ENCODE measurements at regions not wholly inside any gene's neighbourhood (a gene's known extent, or its start where the extent isn't known, plus 50 kb on each side); places are given as distances from the start of the nearest gene placed in this dataset.

- intact Hi-C loops (cut with DNase I), result no loop called here
- no peak overlapping the region for H3K4me3 ChIP-seq (ENCODE audit: low read length)
- no peak overlapping the region for H3K27ac ChIP-seq (ENCODE audit: low read length)
- H3K27me3 ChIP-seq (ENCODE audit: control insufficient read depth, insufficient read depth), result no peaks in the 10 kb centered on the region
- H3K4me1 ChIP-seq (ENCODE audit: control insufficient read depth, insufficient read depth, low read length), result no peaks in the 10 kb centered on the region
- no peak for DNase-seq
- 70% methylated on average over 3 of the region's 3 CpGs for WGBS
- H3K9me3 ChIP-seq (ENCODE audit: control insufficient read depth, low read length), result no peaks in the 10 kb centered on the region
- ATAC-seq, result no peak
Measured at GRCh38 chr6:147099974-147100373, 104.2 kb upstream of the STXBP5 start.

GRCh38 chr6:147103007-147103406 lies 101.2 kb upstream of the STXBP5 start:
- Histone ChIP-seq H3K27ac (ENCODE audit: low read length) (no peak overlapping the region), H3K9me3 (ENCODE audit: control insufficient read depth, low read length) (no peaks in the 10 kb centered on the region), H3K27me3 (ENCODE audit: control insufficient read depth, insufficient read depth) (no peaks in the 10 kb centered on the region), H3K4me3 (ENCODE audit: low read length) (no peak overlapping the region), H3K4me1 (ENCODE audit: control insufficient read depth, insufficient read depth, low read length) (no peaks in the 10 kb centered on the region)
- intact Hi-C loops (cut with DNase I), result no loop called here
- 94% methylated on average over 2 of the region's 2 CpGs for WGBS
- DNase-seq (no peak), ATAC-seq (no peak)

GRCh38 chr6:147103694-147104093 lies 100.5 kb upstream of the STXBP5 start:
- Histone ChIP-seq H3K27ac (ENCODE audit: low read length) (no peak overlapping the region), H3K27me3 (ENCODE audit: control insufficient read depth, insufficient read depth) (no peaks in the 10 kb centered on the region), H3K4me1 (ENCODE audit: control insufficient read depth, insufficient read depth, low read length) (no peaks in the 10 kb centered on the region), H3K4me3 (ENCODE audit: low read length) (no peak overlapping the region), H3K9me3 (ENCODE audit: control insufficient read depth, low read length) (no peaks in the 10 kb centered on the region)
- ATAC-seq (no peak), DNase-seq (no peak)
- intact Hi-C loops (cut with DNase I), result no loop called here

- no peaks in the 10 kb centered on the region for H3K4me1 ChIP-seq (ENCODE audit: control insufficient read depth, insufficient read depth, low read length)
- no peak for DNase-seq
- WGBS, result 95% methylated on average over 5 of the region's 5 CpGs
- no peak overlapping the region for H3K4me3 ChIP-seq (ENCODE audit: low read length)
- intact Hi-C loops (cut with DNase I), result no loop called here
- no peak for ATAC-seq
- no peak overlapping the region for H3K27ac ChIP-seq (ENCODE audit: low read length)
- H3K9me3 ChIP-seq (ENCODE audit: control insufficient read depth, low read length), result no peaks in the 10 kb centered on the region
- no peaks in the 10 kb centered on the region for H3K27me3 ChIP-seq (ENCODE audit: control insufficient read depth, insufficient read depth)
Measured at GRCh38 chr6:147105786-147106185, 98.4 kb upstream of the STXBP5 start.

- H3K4me1 ChIP-seq (ENCODE audit: control insufficient read depth, insufficient read depth, low read length), result no peaks in the 10 kb centered on the region
- no peaks in the 10 kb centered on the region for H3K27me3 ChIP-seq (ENCODE audit: control insufficient read depth, insufficient read depth)
- no peak for DNase-seq
- no peak overlapping the region for H3K4me3 ChIP-seq (ENCODE audit: low read length)
- 68% methylated on average over 7 of the region's 7 CpGs for WGBS
- no peak overlapping the region for H3K27ac ChIP-seq (ENCODE audit: low read length)
- ATAC-seq, result no peak
- intact Hi-C loops (cut with DNase I), result no loop called here
- no peaks in the 10 kb centered on the region for H3K9me3 ChIP-seq (ENCODE audit: control insufficient read depth, low read length)
Measured at GRCh38 chr6:147106759-147107401, 97.3 kb upstream of the STXBP5 start.

GRCh38 chr6:147108259-147108910 lies 95.8 kb upstream of the STXBP5 start:
- H3K4me3 ChIP-seq (ENCODE audit: low read length), result no peak overlapping the region
- intact Hi-C loops (cut with DNase I), result no loop called here
- H3K27me3 ChIP-seq (ENCODE audit: control insufficient read depth, insufficient read depth), result no peaks in the 10 kb centered on the region
- ATAC-seq, result no peak
- no peaks in the 10 kb centered on the region for H3K9me3 ChIP-seq (ENCODE audit: control insufficient read depth, low read length)
- 59% methylated on average over 2 of the region's 2 CpGs for WGBS
- H3K27ac ChIP-seq (ENCODE audit: low read length), result no peak overlapping the region
- DNase-seq, result no peak
- H3K4me1 ChIP-seq (ENCODE audit: control insufficient read depth, insufficient read depth, low read length), result no peaks in the 10 kb centered on the region

GRCh38 chr6:147109707-147110106 lies 94.5 kb upstream of the STXBP5 start:
- ATAC-seq (no peak), DNase-seq (no peak)
- Histone ChIP-seq H3K4me3 (ENCODE audit: low read length) (no peak overlapping the region), H3K27ac (ENCODE audit: low read length) (no peak overlapping the region), H3K27me3 (ENCODE audit: control insufficient read depth, insufficient read depth) (no peaks in the 10 kb centered on the region), H3K9me3 (ENCODE audit: control insufficient read depth, low read length) (no peaks in the 10 kb centered on the region), H3K4me1 (ENCODE audit: control insufficient read depth, insufficient read depth, low read length) (no peaks in the 10 kb centered on the region)
- intact Hi-C loops (cut with DNase I), result no loop called here
- 64% methylated on average over 4 of the region's 4 CpGs for WGBS

- Histone ChIP-seq H3K27me3 (ENCODE audit: control insufficient read depth, insufficient read depth) (no peaks in the 10 kb centered on the region), H3K27ac (ENCODE audit: low read length) (no peak overlapping the region), H3K9me3 (ENCODE audit: control insufficient read depth, low read length) (no peaks in the 10 kb centered on the region), H3K4me3 (ENCODE audit: low read length) (no peak overlapping the region), H3K4me1 (ENCODE audit: control insufficient read depth, insufficient read depth, low read length) (no peaks in the 10 kb centered on the region)
- intact Hi-C loops (cut with DNase I), result no loop called here
- 73% methylated on average over 4 of the region's 4 CpGs for WGBS
- ATAC-seq (no peak), DNase-seq (no peak)
Measured at GRCh38 chr6:147116056-147116455, 88.2 kb upstream of the STXBP5 start.

- ATAC-seq (no peak), DNase-seq (no peak)
- Histone ChIP-seq H3K27me3 (ENCODE audit: control insufficient read depth, insufficient read depth) (no peaks in the 10 kb centered on the region), H3K4me3 (ENCODE audit: low read length) (no peak overlapping the region), H3K9me3 (ENCODE audit: control insufficient read depth, low read length) (no peaks in the 10 kb centered on the region), H3K27ac (ENCODE audit: low read length) (no peak overlapping the region), H3K4me1 (ENCODE audit: control insufficient read depth, insufficient read depth, low read length) (no peaks in the 10 kb centered on the region)
- intact Hi-C loops (cut with DNase I), result no loop called here
- WGBS, result 79% methylated on average over 2 of the region's 2 CpGs
Measured at GRCh38 chr6:147117011-147117410, 87.2 kb upstream of the STXBP5 start.

GRCh38 chr6:147117580-147117979 lies 86.6 kb upstream of the STXBP5 start:
- ATAC-seq, result peak in 1 of 2 donors; percentile 36
- DNase-seq, result no peak
- H3K4me3 ChIP-seq (ENCODE audit: low read length), result no peak overlapping the region
- no peaks in the 10 kb centered on the region for H3K4me1 ChIP-seq (ENCODE audit: control insufficient read depth, insufficient read depth, low read length)
- WGBS, result 63% methylated on average over 4 of the region's 4 CpGs
- H3K27ac ChIP-seq (ENCODE audit: low read length), result no peak overlapping the region
- H3K27me3 ChIP-seq (ENCODE audit: control insufficient read depth, insufficient read depth), result no peaks in the 10 kb centered on the region
- intact Hi-C loops (cut with DNase I), result no loop called here
- H3K9me3 ChIP-seq (ENCODE audit: control insufficient read depth, low read length), result no peaks in the 10 kb centered on the region

- intact Hi-C loops (cut with DNase I), result no loop called here
- no peak for DNase-seq
- Histone ChIP-seq H3K4me1 (ENCODE audit: control insufficient read depth, insufficient read depth, low read length) (no peaks in the 10 kb centered on the region), H3K27me3 (ENCODE audit: control insufficient read depth, insufficient read depth) (no peaks in the 10 kb centered on the region), H3K4me3 (ENCODE audit: low read length) (no peak overlapping the region), H3K9me3 (ENCODE audit: control insufficient read depth, low read length) (no peaks in the 10 kb centered on the region), H3K27ac (ENCODE audit: low read length) (no peak overlapping the region)
- WGBS, result 90% methylated on average over 4 of the region's 4 CpGs
- no peak for ATAC-seq
Measured at GRCh38 chr6:147119310-147119709, 84.9 kb upstream of the STXBP5 start.

GRCh38 chr6:147122823-147123222 lies 81.4 kb upstream of the STXBP5 start:
- Histone ChIP-seq H3K4me3 (ENCODE audit: low read length) (no peak overlapping the region), H3K9me3 (ENCODE audit: control insufficient read depth, low read length) (no peaks in the 10 kb centered on the region), H3K27me3 (ENCODE audit: control insufficient read depth, insufficient read depth) (no peaks in the 10 kb centered on the region), H3K4me1 (ENCODE audit: control insufficient read depth, insufficient read depth, low read length) (no peaks in the 10 kb centered on the region), H3K27ac (ENCODE audit: low read length) (no peak overlapping the region)
- intact Hi-C loops (cut with DNase I), result no loop called here
- whole genome bisulfite sequencing, result 75% methylated on average over 1 of the region's 1 CpG
- DNase-seq, result no peak
- no peak for ATAC-seq

All from right cardiac atrium (tissue), 5 donors.